GM23248 (cell line): ENCODE measurements at regions not wholly inside any gene's neighbourhood (a gene's known extent, or its start where the extent isn't known, plus 50 kb on each side); places are given as distances from the start of the nearest gene placed in this dataset.
"Not testable (repeated sequence)": the region's sequence is repeated elsewhere in the genome, so short reads cannot be mapped to it uniquely, and the experiment has no call there.

Experiments used
- EZH2 ChIP-seq: fragments of 200-600 bp; sonication (generic); IDR thresholded peaks from 2 replicates; pipeline ENCODE4 v1.6.1; 2018; ENCODE audit warnings: antibody characterized with exemption, mild to moderate bottlenecking; ENCODE audit not compliant: insufficient read depth, poor library complexity, severe bottlenecking
- EZH2phosphoT487 ChIP-seq: fragments of 200-600 bp; sonication (generic); IDR thresholded peaks from 2 replicates; pipeline ENCODE4 v1.6.1; 2018; ENCODE audit warnings: antibody characterized with exemption, moderate library complexity, mild to moderate bottlenecking, low read depth; ENCODE audit not compliant: insufficient read depth

GRCh38 chr1:146472192-146472861 lies 243.5 kb upstream of the NOTCH2NLA start:
- not testable (repeated sequence) for TF ChIP-seq EZH2phosphoT487, EZH2
